ENCODE measurements at regions not wholly inside any gene's neighbourhood (a gene's known extent, or its start where the extent isn't known, plus 50 kb on each side); places are given as distances from the start of the nearest gene placed in this dataset.

DNA sequence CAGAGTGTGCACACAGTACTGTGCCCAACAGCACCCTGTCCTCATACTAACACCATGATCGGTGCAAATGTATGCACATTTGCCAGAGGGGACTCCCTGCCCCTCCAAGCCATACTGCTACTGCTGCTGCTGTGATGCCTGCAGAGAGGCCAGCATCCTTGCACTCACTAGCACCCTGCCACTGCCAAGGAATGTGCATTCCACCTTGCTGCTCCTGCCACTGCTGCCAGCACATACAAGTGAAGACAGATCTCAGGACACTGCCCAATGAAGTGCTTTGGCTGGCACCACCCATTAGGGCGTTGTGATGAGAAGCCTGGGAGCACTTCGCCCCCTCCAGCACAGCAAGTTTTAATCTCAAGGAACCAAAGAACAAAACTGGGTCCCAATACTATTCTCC lies 146.3 kb upstream of the DMD start (continued):
- no peak for TF ChIP-seq RFX5 (IDR thresholded peaks at IDR 0.05; ENCODE audit: low read depth, low read length)
- no peak for TF ChIP-seq HDGF (IDR thresholded peaks at IDR 0.05)

DNA sequence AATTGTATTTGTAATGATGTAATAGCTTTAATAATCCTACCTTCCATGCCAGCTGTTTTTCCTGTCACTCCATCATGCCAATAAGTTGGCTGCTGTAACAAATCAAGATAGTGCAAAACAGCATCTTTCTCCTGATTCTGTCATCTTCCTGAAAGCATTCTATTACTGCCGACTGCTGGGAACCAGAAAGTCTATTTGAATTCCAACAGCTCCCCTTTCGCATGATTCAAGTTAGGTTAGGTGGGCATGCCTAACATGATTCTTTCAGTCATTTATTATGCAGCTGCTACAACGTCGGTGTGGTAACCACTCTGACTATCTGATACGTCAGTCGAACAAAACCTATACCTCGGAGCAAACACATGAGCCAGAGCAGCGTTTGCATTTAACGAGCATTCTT lies 127.9 kb upstream of the DMD start:
- H3K4me3 ChIP-seq, result no peak overlapping the region
- 54% methylated on average over 9 of the region's 9 CpGs for WGBS (ENCODE audit: insufficient coverage, insufficient replicate concordance, low lambda C conversion rate, missing lambda C conversion rate)
- no peak overlapping the region for H3K27ac ChIP-seq (ENCODE audit: control insufficient read depth, insufficient read depth)
- FAIRE-seq, result no peak
- no peaks in the 10 kb centered on the region for H3K36me3 ChIP-seq (ENCODE audit: control insufficient read depth in 2 of 2, insufficient read depth in 2 of 2, low read length in 1 of 2)
- no peaks in the 10 kb centered on the region for H3K27me3 ChIP-seq (replicated peaks in 1 of 2; ENCODE audit: control insufficient read depth in 2 of 2, insufficient read depth in 2 of 2, low read length in 1 of 2)
- CTCF ChIA-PET, result no interaction called here
- RAD21 ChIA-PET (ENCODE audit: unreplicated experiment), result interaction anchor here (1.3 kb wide), 1 partner anchor 931 kb away, joined by 3 read pairs; no protein-coding TSS in a partner anchor
- no peak for ATAC-seq
- BruUV-seq (replicated peaks), result no TSS peak
- H3K9me3 ChIP-seq (replicated peaks; ENCODE audit: control insufficient read depth, insufficient read depth, low read length), result no peaks in the 10 kb centered on the region
- no peak for DNase-seq (ENCODE audit: low read depth, low spot score)
- H2AFZ ChIP-seq (ENCODE audit: control insufficient read depth, low read depth, low read length), result no peak overlapping the region
- H3K79me2 ChIP-seq (ENCODE audit: control insufficient read depth, insufficient read depth, low read length), result no peaks in the 10 kb centered on the region
- SMC1A ChIA-PET (ENCODE audit: uncharacterized antibody, unreplicated experiment), result interaction anchor here (1.2 kb wide), 1 partner anchor 17 kb away, joined by 3 read pairs; no protein-coding TSS in a partner anchor
- H4K20me1 ChIP-seq (ENCODE audit: control insufficient read depth, insufficient read depth), result no peaks in the 10 kb centered on the region
- no peak overlapping the region for H3K9ac ChIP-seq (ENCODE audit: control insufficient read depth, insufficient read depth, low read length)
- no peak overlapping the region for H3K4me2 ChIP-seq (ENCODE audit: control insufficient read depth, insufficient read depth)
- in situ Hi-C loops (cut with MboI) (no loop called here), intact Hi-C loops (cut with micrococcal nuclease; ENCODE audit: unreplicated experiment) (loop anchor here (10.0 kb wide), 1 partner anchor 804 kb away; no protein-coding TSS in a partner anchor)
- POLR2A ChIA-PET, result no interaction called here
- TF ChIP-seq GATAD2B (conservative IDR thresholded peaks at IDR 0.05; ENCODE audit: low read depth) (no peak), PAX5 (IDR thresholded peaks at IDR 0.05; ENCODE audit: borderline replicate concordance, low read depth, low read length) (no peak), SMAD1 (IDR thresholded peaks at IDR 0.05; ENCODE audit: low read depth, partially characterized antibody) (no peak), CEBPB (IDR thresholded peaks at IDR 0.05; ENCODE audit: borderline replicate concordance in 1 of 2, low read depth in 2 of 2, low read length in 2 of 2) (no peak), ASH2L (IDR thresholded peaks at IDR 0.05; ENCODE audit: borderline replicate concordance, low read depth) (no peak), BRCA1 (IDR thresholded peaks at IDR 0.05; ENCODE audit: low read depth, low read length) (no peak), CREM (IDR thresholded peaks at IDR 0.05; ENCODE audit: low read depth) (no peak), SMC3 (IDR thresholded peaks at IDR 0.05; ENCODE audit: borderline replicate concordance, low read length) (no peak), NR2C2 (IDR thresholded peaks at IDR 0.05; ENCODE audit: borderline replicate concordance, control insufficient read depth, insufficient read length, low read depth) (no peak)
- TF ChIP-seq, protein P1, sequence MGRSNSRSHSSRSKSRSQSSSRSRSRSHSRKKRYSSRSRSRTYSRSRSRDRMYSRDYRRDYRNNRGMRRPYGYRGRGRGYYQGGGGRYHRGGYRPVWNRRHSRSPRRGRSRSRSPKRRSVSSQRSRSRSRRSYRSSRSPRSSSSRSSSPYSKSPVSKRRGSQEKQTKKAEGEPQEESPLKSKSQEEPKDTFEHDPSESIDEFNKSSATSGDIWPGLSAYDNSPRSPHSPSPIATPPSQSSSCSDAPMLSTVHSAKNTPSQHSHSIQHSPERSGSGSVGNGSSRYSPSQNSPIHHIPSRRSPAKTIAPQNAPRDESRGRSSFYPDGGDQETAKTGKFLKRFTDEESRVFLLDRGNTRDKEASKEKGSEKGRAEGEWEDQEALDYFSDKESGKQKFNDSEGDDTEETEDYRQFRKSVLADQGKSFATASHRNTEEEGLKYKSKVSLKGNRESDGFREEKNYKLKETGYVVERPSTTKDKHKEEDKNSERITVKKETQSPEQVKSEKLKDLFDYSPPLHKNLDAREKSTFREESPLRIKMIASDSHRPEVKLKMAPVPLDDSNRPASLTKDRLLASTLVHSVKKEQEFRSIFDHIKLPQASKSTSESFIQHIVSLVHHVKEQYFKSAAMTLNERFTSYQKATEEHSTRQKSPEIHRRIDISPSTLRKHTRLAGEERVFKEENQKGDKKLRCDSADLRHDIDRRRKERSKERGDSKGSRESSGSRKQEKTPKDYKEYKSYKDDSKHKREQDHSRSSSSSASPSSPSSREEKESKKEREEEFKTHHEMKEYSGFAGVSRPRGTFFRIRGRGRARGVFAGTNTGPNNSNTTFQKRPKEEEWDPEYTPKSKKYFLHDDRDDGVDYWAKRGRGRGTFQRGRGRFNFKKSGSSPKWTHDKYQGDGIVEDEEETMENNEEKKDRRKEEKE (IDR thresholded peaks at IDR 0.05), result no peak
- TF ChIP-seq, protein P2, sequence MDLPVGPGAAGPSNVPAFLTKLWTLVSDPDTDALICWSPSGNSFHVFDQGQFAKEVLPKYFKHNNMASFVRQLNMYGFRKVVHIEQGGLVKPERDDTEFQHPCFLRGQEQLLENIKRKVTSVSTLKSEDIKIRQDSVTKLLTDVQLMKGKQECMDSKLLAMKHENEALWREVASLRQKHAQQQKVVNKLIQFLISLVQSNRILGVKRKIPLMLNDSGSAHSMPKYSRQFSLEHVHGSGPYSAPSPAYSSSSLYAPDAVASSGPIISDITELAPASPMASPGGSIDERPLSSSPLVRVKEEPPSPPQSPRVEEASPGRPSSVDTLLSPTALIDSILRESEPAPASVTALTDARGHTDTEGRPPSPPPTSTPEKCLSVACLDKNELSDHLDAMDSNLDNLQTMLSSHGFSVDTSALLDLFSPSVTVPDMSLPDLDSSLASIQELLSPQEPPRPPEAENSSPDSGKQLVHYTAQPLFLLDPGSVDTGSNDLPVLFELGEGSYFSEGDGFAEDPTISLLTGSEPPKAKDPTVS (IDR thresholded peaks at IDR 0.05; ENCODE audit: low read depth, low read length), result no peak
- H3K4me1 ChIP-seq (ENCODE audit: control insufficient read depth, insufficient read depth, low read length), result no peaks in the 10 kb centered on the region
